GM19395 (cell line): ENCODE measurements at regions not wholly inside any gene's neighbourhood (a gene's known extent, or its start where the extent isn't known, plus 50 kb on each side); places are given as distances from the start of the nearest gene placed in this dataset.
A peak's percentile ranks its signal among the peaks of the same experiment; 100 is the strongest.
"Not testable (repeated sequence)": the region's sequence is repeated elsewhere in the genome, so short reads cannot be mapped to it uniquely, and the experiment has no call there.

Source experiments
- ATAC-seq: cut with Tn5 transposase; IDR thresholded peaks from one replicate; pipeline ENCODE4 v1.9.1; 2021; ENCODE audit warnings: mild to moderate bottlenecking, moderate library complexity; ENCODE audit not compliant: unreplicated experiment

- no peak for ATAC-seq
These were observed 93.2 kb downstream of the DACT1 start for GRCh38 chr14:58730792-58731464.

- no peak for ATAC-seq
These were observed 93.9 kb downstream of the DACT1 start for GRCh38 chr14:58731465-58732293.

GRCh38 chr14:58732387-58732786 lies 94.6 kb downstream of the DACT1 start:
- no peak for ATAC-seq

DNA sequence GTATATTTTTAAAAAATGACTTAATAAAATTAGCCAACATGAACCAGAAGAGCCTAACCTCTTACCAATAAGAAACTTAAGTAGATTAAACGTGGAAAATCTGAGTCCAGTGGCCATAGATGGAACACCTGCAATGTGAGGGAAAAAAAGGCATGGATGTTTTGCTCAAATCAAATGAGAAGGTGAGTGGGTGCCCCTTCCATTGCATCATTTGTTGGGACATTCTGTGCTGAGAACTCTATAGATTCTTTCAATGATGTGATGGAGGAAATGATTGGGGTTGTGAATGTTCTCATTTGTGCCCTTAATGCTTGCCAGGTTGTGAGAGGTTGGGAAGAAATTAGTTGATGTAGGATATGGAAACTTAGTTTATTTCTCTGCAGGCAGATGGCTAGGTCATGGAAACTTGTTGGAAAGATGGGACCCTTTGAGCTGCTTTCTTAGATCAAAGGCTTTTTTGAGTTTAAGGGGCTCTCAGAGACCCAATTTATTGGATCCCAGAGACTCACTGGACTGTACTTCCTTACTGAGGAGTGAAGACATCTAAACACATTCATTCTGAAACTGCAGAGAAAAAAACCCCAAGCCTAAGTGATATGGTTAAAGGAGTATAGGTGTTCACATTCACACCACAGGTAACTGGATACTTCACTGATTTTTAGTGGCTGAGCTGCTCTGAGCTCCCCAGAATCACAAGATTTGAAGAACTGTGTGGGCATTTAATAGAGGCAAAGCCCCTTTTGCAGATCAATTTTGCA lies 95.9 kb downstream of the DACT1 start:
- ATAC-seq: peak; percentile 82

DNA sequence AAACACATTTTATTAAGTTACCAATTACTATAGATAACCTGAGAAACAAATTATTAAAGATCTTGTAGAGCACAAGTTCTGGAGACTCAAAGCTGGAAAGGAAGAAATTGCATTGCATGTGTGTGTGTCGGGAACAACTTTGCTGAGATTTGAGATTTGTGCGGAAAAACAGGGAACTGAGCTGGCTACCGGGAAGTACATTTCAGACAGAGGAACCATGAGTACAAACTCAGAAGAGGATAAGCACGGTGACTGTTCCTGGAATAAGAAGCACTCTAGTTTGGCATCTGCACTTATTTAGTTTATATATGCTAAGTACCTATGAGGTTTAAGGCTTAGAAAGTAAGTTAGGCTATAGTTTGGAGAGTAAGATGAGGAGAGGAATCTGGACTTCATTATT lies 97.8 kb downstream of the DACT1 start:
- ATAC-seq: no peak

DNA sequence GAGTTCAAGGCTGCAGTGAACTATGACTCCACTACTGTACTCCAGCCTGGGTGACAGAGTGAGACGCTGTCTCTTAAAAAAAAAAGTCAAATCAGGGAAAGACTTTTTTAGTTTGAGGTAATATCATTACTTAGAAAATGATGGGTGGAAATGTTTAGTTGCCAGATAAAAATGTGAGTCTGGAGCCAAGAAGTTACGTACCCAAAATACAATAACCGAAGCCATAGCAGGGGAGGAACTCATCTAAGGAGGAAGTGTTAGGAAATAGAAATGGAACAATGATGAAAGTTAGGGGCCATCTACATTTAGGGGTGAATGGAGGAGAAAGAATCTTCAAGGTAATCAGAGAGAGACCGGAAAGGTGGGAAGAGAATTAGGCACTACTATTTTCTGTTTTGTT lies 98.8 kb downstream of the DACT1 start:
- no peak for ATAC-seq

DNA sequence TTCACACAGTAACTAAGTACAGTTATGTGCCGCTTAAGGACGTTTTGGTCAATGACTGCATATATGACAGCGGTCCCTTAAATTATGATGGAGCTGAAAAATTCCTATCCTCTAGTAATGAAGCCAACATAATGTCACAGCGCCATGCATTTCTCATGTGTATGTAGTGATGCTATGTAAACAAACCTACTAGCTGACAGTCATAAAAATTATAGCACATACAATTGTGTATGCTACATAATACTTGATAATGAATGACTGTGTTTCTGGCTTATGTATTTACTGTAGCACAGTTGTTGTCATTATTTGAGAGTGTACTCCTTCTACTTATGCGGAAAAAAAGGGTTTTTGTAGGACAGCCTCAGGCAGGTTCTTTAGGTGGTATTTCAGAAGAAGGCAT lies 99.7 kb downstream of the DACT1 start:
- no peak for ATAC-seq

DNA sequence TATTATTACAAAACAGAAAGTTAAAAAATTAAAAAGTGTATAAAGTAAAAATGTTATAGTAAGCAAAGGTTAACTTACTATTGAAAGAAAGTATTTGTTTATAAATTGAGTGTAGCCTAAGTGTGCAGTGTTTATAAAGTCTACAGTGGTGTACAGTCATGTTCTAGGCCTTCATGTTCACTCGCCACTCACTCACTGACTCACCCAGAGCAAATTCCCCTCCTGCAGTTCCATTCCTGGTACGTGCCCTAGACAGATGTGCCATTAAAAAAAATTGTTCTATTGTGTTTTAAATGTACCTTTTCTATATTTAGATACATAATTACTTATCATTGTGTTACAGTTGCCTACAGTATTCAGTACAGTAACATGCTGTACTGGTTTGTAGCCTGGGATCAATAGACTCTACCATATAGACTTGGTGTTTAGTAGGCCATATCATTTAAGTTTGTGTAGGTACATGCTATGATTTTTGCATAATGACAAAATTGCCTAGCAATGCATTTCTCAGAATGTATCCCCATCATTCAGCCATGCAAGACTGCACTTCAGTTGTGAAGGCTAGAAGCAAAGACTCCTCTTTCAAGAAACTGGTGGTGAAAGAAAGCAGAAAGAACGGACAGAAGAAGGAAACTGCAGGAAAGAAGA lies 100.6 kb downstream of the DACT1 start:
- no peak for ATAC-seq

GRCh38 chr14:58738876-58739275 lies 101.1 kb downstream of the DACT1 start:
- no peak for ATAC-seq

GRCh38 chr14:58739674-58740073 lies 101.9 kb downstream of the DACT1 start:
- ATAC-seq: peak; percentile 84

DNA sequence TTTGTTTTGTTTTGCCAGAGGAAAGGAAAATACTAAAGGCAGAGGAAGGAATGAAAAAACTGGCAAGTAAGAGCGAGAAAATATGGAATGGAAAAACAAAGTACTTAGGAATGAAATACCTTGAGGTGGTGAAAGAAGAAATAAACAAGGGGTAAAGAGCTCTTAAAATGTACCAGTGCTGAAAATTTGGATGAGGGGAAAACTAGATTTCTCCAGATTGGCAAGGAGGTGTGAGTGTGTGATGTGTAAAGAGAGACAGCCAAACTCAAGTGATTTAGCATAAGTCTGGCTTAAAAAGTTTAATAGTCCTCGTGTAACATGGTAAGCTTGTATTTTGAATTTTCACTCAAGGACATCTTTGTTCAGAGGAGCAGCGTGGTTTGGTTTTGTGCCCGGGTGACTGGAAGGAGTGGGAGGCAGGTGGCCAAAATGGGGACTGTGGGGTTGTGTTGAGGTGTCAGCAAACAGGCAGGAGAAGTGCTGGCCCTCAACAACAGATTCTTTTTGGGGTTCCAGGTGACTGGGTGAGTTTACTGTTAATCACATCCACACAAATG lies 102.7 kb downstream of the DACT1 start:
- ATAC-seq: no peak

DNA sequence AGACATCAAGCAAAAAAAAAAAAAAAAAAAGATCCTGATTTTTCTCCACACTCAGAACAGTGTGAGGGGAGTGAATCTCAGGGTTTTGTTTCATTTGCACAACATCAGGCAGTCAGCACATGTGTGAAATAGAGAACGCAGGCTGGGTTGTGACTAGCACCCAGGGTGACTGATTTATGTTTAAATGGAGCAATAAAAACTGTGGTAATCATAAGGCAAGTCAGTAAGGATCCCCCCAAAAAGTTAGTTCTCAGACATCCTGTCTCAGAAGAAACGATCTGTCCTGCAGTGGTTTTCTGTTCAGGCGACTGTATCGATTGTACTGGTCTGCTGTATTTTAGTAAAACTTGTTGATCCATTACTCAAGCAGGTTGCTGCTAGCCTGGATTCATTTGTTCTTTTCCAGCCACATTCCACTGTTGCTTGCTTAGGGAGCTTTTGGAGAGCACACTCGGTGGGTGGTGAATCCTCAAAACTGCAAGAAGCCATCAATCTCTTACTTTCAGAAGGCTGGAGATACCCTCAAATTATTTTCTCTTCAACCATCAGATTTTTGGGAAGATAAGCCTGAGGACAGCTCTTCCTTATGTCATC lies 107.1 kb downstream of the DACT1 start:
- no peak for ATAC-seq

DNA sequence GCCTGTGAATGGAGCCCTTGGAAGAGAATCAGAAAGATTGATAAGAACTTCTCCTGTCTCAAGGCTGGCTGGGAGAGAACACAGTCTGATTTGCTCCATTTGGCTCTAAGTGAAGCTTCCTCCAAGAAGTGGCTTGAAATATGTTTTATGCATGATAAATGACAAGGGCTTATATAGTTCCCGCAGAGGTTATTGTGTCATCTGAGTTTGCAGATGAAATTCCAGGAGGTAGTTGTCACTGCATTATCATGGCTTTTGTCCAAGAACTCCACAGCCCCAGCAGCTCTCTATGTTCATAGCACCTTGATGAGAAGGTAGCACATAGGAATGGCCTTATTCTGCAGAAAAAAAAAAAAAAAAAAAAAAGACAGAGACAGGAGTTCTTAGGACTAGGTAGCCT lies 108.5 kb downstream of the DACT1 start:
- ATAC-seq: no peak

DNA sequence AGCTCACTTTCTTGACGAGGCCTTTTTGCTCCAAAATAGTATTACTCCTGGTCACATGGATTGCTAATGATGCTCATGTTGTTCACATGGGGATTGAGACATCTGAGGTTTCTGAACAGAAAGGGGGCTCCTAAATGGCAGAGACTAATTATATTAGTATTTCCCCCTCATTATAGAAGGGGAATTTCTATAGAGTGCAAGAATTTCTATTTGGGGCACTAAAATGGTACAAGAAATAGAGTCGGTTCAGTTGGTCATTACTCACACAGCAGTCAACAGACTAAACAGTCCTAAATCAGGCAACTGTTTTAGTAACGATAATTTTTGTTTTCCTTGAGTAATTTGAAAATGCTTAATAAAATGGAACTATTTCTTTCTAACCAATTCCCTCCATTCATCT lies 108.9 kb downstream of the DACT1 start:
- ATAC-seq: no peak

- no peak for ATAC-seq
These were observed 109.4 kb downstream of the DACT1 start for GRCh38 chr14:58747181-58747580.

DNA sequence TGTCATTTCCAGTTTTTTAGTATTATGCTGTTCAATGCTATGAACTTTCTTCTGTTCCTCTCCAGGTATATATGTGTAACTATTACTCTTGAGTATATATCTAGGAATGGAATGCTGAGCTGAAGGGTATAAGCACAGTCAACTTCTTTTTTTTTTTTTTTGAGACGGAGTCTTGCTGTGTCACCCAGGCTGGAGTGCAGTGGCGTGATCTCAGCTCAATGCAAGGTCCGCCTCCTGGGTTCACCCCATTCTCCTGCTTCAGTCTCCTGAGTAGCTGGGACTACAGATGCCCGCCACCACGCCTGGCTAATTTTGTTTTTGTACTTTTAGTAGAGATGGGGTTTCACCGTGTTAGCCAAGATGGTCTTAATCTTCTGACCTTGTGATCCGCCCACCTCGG lies 110.5 kb downstream of the DACT1 start:
- ATAC-seq: not testable (repeated sequence)

DNA sequence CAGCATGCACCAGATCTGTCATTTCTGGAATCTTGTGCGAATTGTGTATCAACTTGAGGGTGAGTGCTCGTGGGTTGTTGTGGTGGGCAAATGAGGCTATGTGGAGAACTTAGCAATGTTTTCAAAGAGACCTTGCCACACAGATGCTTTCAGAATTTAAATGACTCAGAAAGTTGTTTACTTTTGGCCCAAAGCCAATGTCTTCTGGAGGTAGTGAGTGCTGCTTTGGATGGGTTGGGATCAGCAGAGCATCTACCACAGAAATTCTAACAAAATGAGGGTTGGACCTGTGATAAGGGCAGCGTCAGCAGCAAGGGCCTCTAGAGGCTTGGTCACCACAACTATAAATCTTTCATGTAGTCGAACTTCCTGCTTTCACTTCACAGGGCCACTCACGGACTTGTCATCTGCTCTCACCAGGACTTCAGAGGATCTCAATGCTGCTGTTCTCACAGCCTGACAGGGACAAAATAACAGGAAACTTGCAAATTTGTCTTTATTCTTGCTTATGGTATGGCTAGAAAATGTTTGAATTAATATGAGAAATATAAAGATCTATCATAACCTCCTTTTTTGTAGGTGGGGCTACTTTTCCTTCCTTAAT lies 111.4 kb downstream of the DACT1 start:
- ATAC-seq: peak; percentile 88

DNA sequence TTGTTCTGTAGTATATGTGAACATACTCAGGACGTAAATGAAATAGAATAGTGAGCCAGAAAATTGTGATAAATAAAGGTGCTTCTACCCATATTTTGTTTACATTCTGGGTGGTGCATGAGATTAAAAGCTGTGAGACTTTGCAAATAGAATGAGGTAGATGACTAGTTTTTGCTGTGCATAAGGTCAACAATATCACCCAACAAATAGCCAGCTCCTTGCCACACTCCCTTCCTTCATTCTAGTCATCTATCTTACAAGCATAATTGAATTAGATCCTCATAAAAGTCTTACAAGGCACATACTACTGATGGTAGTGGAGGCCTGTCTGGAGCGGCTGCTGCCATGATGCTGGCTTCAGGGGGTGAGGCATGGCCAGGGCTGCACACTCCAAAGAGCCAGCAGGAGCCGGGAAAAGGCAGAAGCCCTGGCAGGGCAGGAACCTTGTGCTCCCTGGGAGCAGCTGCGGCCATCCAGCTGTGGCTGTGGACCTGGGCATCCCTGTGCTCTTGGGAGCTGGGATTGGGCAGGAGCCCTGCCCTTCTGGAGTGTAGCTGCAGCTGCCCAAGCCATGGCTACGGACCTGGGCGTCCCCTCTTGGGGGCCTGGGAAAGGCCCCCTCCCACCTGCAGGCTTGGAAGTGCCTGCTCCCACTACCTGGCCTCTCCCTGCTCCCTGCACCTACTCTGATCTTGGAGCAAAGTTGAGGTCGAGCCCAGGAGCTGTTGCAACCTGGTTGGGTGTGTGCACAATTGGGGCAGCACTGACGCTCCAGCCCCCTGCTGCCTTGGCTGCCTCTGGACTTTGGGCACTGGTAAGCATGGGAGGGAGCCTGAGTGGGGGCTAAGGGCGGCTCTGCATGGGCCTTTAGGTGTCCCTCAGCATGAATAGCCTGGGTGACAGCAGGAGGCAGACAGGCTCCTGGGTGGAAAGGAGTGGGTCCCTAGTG lies 112.8 kb downstream of the DACT1 start:
- no peak for ATAC-seq

GRCh38 chr14:58751788-58752187 lies 114.0 kb downstream of the DACT1 start:
- no peak for ATAC-seq
